HEK293 (cell line): ENCODE measurements at regions not wholly inside any gene's neighbourhood (a gene's known extent, or its start where the extent isn't known, plus 50 kb on each side); places are given as distances from the start of the nearest gene placed in this dataset.

Experiments used
- CTCF ChIA-PET: fragments of 350-600 bp; formaldehyde crosslinking; extraction: SDS; loops from one replicate; lab custom pipeline; 2021; ENCODE audit warnings: antibody characterized with exemption; lab: Yijun Ruan, JAX
- POLR2A ChIA-PET: fragments of 300-600 bp; formaldehyde crosslinking; extraction: SDS; loops from one replicate; lab custom pipeline; 2020; ENCODE audit warnings: antibody characterized with exemption, inconsistent platforms; lab: Yijun Ruan, JAX
- H3K27ac ChIP-seq: fragments of 200-500 bp; sonication (Bioruptor generic); 2 replicates; pipeline ENCODE4 v1.5.1; 2014; ENCODE audit warnings: low read depth, low read length, control low read depth, inconsistent platforms; ENCODE audit errors: extremely low read depth
- H3K36me3 ChIP-seq, 2 experiments: fragments of 200-500 bp in 1 of 2; sonication (Bioruptor generic) in 1 of 2; 1 replicate in 1 of 2; 2 replicates in 1 of 2; pipeline ENCODE4 v1.5.1; 2014 to 2017; ENCODE audit warnings: inconsistent platforms in 2 of 2, low read length in 2 of 2; ENCODE audit not compliant: control insufficient read depth in 2 of 2, insufficient read depth in 1 of 2
- H3K4me1 ChIP-seq: fragments of 200-500 bp; sonication (Bioruptor generic); 2 replicates; pipeline ENCODE4 v1.5.1; 2014; ENCODE audit warnings: mild to moderate bottlenecking, low read length, inconsistent platforms; ENCODE audit not compliant: control insufficient read depth, insufficient read depth
- H3K4me3 ChIP-seq: 2 replicates; pipeline ENCODE4 v1.5.1; 2011; ENCODE audit warnings: low read depth, mild to moderate bottlenecking, control low read depth, low read length, moderate library complexity
- H3K9me3 ChIP-seq: fragments of 200-500 bp; sonication (Bioruptor generic); 2 replicates; pipeline ENCODE4 v1.5.1; 2014; ENCODE audit warnings: low read depth, low read length, inconsistent platforms; ENCODE audit not compliant: control insufficient read depth, insufficient read depth
- EGR2 ChIP-seq: fragments of 450-650 bp; formaldehyde crosslinking; IDR thresholded peaks from 2 replicates; pipeline ENCODE4 v1.5.1; 2016; ENCODE audit warnings: low read depth, missing biosample characterization, missing genetic modification characterization
- FEZF1 ChIP-seq: fragments of 450-650 bp; formaldehyde crosslinking; IDR thresholded peaks from 2 replicates; pipeline ENCODE4 v1.5.1; 2016; ENCODE audit warnings: missing biosample characterization, missing genetic modification characterization
- IKZF3 ChIP-seq: fragments of 450-650 bp; IDR thresholded peaks from 2 replicates; pipeline ENCODE4 v1.5.0; 2018; ENCODE audit warnings: missing biosample characterization, mild to moderate bottlenecking, missing genetic modification characterization, moderate library complexity
- KLF1 ChIP-seq: fragments of 450-650 bp; formaldehyde crosslinking; IDR thresholded peaks from 2 replicates; pipeline ENCODE4 v1.5.1; 2016; ENCODE audit warnings: missing biosample characterization, missing genetic modification characterization
- KLF7 ChIP-seq: fragments of 450-650 bp; formaldehyde crosslinking; IDR thresholded peaks from 2 replicates; pipeline ENCODE4 v1.5.1; 2016; ENCODE audit warnings: missing biosample characterization, missing genetic modification characterization, borderline replicate concordance
- PRDM1 ChIP-seq: fragments of 450-650 bp; formaldehyde crosslinking; IDR thresholded peaks from 2 replicates; pipeline ENCODE4; 2016; ENCODE audit warnings: missing biosample characterization, missing genetic modification characterization
- REPIN1 ChIP-seq: fragments of 450-650 bp; formaldehyde crosslinking; IDR thresholded peaks from 2 replicates; pipeline ENCODE4 v1.5.1; 2017; ENCODE audit warnings: missing biosample characterization, missing genetic modification characterization, low read depth
- ZBTB7A ChIP-seq: fragments of 450-650 bp; formaldehyde crosslinking; IDR thresholded peaks from 2 replicates; pipeline ENCODE4 v1.5.1; 2016; ENCODE audit warnings: low read depth, missing biosample characterization, missing genetic modification characterization
- ZNF175 ChIP-seq: fragments of 450-650 bp; formaldehyde crosslinking; IDR thresholded peaks from 2 replicates; pipeline ENCODE4 v1.5.1; 2016; ENCODE audit warnings: missing biosample characterization, missing genetic modification characterization
- ZNF211 ChIP-seq: fragments of 450-650 bp; formaldehyde crosslinking; IDR thresholded peaks from 2 replicates; pipeline ENCODE4 v1.5.1; 2016; ENCODE audit warnings: low read depth, missing biosample characterization, missing genetic modification characterization
- ZNF324 ChIP-seq: fragments of 450-650 bp; formaldehyde crosslinking; IDR thresholded peaks from 2 replicates; pipeline ENCODE4 v1.5.1; 2016; ENCODE audit warnings: missing biosample characterization, missing genetic modification characterization
- ZNF37A ChIP-seq: fragments of 450-650 bp; IDR thresholded peaks from 2 replicates; pipeline ENCODE4 v1.5.1; 2018; ENCODE audit warnings: missing biosample characterization, missing genetic modification characterization
- ZNF394 ChIP-seq: fragments of 450-650 bp; formaldehyde crosslinking; IDR thresholded peaks from 2 replicates; pipeline ENCODE4 v1.5.1; 2016; ENCODE audit warnings: missing biosample characterization, missing genetic modification characterization, mild to moderate bottlenecking, moderate library complexity, borderline replicate concordance
- ZNF416 ChIP-seq: fragments of 450-650 bp; formaldehyde crosslinking; IDR thresholded peaks from 2 replicates; pipeline ENCODE4 v1.5.1; 2016; ENCODE audit warnings: missing biosample characterization, missing genetic modification characterization
- ZNF423 ChIP-seq: fragments of 450-650 bp; formaldehyde crosslinking; IDR thresholded peaks from 2 replicates; pipeline ENCODE4 v1.5.1; 2016; ENCODE audit warnings: missing biosample characterization, missing genetic modification characterization
- ZNF623 ChIP-seq: fragments of 450-650 bp; formaldehyde crosslinking; IDR thresholded peaks from 2 replicates; pipeline ENCODE4 v1.5.1; 2016; ENCODE audit warnings: missing biosample characterization, missing genetic modification characterization
- ZNF624 ChIP-seq: fragments of 450-650 bp; formaldehyde crosslinking; IDR thresholded peaks from 2 replicates; pipeline ENCODE4 v1.5.1; 2017; ENCODE audit warnings: missing biosample characterization, missing genetic modification characterization
- ZNF654 ChIP-seq: fragments of 450-650 bp; formaldehyde crosslinking; IDR thresholded peaks from 2 replicates; pipeline ENCODE4 v1.5.1; 2016; ENCODE audit warnings: low read depth, missing biosample characterization, missing genetic modification characterization
- ZNF76 ChIP-seq: fragments of 450-650 bp; formaldehyde crosslinking; IDR thresholded peaks from 2 replicates; pipeline ENCODE4; 2016; ENCODE audit warnings: low read depth, missing biosample characterization, missing genetic modification characterization, borderline replicate concordance
- ZNF776 ChIP-seq: fragments of 450-650 bp; formaldehyde crosslinking; IDR thresholded peaks from 2 replicates; pipeline ENCODE4 v1.5.0; 2017; ENCODE audit warnings: missing biosample characterization, missing genetic modification characterization, borderline replicate concordance
- ZNF830 ChIP-seq: fragments of 450-650 bp; IDR thresholded peaks from 2 replicates; pipeline ENCODE4 v1.5.0; 2018; ENCODE audit warnings: missing biosample characterization, missing genetic modification characterization, low read depth, mild to moderate bottlenecking, moderate library complexity
- ZSCAN23 ChIP-seq: fragments of 450-650 bp; formaldehyde crosslinking; IDR thresholded peaks from 2 replicates; pipeline ENCODE4 v1.5.1; 2016; ENCODE audit warnings: missing biosample characterization, missing genetic modification characterization
- ZSCAN5A ChIP-seq: fragments of 450-650 bp; formaldehyde crosslinking; IDR thresholded peaks from 2 replicates; pipeline ENCODE4 v1.5.1; 2016; ENCODE audit warnings: missing biosample characterization, missing genetic modification characterization
- TF ChIP-seq, protein P1 (sequence below): fragments of 450-650 bp; formaldehyde crosslinking; IDR thresholded peaks from 2 replicates; pipeline ENCODE4 v1.5.1; 2017; ENCODE audit warnings: missing biosample characterization, missing genetic modification characterization

DNA sequence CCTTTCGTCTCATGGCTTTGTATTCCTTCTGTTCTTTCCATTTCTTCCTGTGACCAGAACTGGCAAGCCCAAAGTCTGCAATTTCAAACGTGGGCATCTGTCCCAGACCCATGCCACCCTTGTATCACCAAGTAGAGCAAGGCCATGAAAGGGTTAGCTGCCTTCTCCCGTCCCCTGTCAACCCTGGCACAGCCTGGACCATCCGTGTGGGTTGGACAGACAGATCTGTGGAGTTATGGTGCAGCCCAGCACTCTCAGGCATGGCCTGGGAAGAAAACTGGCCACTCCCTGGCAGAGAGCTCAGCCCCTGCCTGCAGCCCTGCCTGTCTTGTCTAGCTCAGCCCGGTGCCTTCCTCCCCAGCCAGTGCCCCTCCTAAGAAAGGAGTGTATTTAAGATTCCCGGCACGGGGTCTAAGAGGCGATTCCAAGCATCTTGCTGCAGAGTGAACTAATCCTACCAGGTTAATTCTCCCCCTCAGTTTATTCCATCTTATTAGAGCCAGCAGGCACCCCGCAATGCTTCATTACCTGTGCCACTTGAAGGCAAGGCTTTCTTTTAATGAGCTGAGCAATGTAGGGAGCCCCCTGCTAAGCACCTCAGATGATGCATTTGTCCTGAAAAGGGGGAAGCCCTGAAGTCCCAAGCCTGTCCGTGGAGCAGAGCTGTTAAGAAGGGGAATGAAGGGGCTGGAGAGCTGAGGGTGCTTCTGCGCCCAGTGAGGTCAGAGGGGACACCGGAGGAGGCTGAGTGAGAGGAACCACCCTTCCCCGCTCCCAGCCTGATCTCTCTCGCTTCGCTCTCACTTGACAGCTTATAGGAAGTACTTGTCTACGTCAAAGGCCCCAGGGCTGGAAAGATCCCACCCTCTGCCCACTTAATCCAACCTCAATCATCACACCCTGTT lies 130.6 kb downstream of the SPATA19 start:
- H3K9me3 ChIP-seq: no peaks in the 10 kb centered on the region
- ChIA-PET CTCF (no interaction called here), POLR2A (no interaction called here)

GRCh38 chr11:133713844-133714243 lies 131.5 kb downstream of the SPATA19 start:
- ChIA-PET CTCF (no interaction called here), POLR2A (no interaction called here)
- Histone ChIP-seq H3K4me1 (no peaks in the 10 kb centered on the region), H3K4me3 (no peak overlapping the region), H3K9me3 (no peaks in the 10 kb centered on the region), H3K36me3 (no peaks in the 10 kb centered on the region), H3K27ac (no peak overlapping the region)
- TF ChIP-seq ZNF623 (tag by site-specific recombination) (no peak), ZNF37A (no peak), ZBTB7A (no peak), ZNF324 (no peak), ZNF423 (no peak), ZNF654 (no peak), ZNF175 (tag by site-specific recombination) (no peak)

More for the DNA sequence above, 130.6 kb downstream of the SPATA19 start:
- no peak overlapping the region for H3K27ac ChIP-seq
- no peaks in the 10 kb centered on the region for H3K36me3 ChIP-seq
- no peaks in the 10 kb centered on the region for H3K4me1 ChIP-seq
- no peak for TF ChIP-seq ZNF394 (tag by site-specific recombination)
- TF ChIP-seq ZNF776: no peak
- TF ChIP-seq FEZF1 (tag by site-specific recombination): no peak
- no peak for TF ChIP-seq ZNF76 (tag by site-specific recombination)
- no peak for TF ChIP-seq ZNF624
- TF ChIP-seq, protein P1, sequence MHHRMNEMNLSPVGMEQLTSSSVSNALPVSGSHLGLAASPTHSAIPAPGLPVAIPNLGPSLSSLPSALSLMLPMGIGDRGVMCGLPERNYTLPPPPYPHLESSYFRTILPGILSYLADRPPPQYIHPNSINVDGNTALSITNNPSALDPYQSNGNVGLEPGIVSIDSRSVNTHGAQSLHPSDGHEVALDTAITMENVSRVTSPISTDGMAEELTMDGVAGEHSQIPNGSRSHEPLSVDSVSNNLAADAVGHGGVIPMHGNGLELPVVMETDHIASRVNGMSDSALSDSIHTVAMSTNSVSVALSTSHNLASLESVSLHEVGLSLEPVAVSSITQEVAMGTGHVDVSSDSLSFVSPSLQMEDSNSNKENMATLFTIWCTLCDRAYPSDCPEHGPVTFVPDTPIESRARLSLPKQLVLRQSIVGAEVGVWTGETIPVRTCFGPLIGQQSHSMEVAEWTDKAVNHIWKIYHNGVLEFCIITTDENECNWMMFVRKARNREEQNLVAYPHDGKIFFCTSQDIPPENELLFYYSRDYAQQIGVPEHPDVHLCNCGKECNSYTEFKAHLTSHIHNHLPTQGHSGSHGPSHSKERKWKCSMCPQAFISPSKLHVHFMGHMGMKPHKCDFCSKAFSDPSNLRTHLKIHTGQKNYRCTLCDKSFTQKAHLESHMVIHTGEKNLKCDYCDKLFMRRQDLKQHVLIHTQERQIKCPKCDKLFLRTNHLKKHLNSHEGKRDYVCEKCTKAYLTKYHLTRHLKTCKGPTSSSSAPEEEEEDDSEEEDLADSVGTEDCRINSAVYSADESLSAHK (tag by site-specific recombination): no peak
- no peak for TF ChIP-seq KLF7
- TF ChIP-seq ZNF324: no peak
- TF ChIP-seq ZSCAN5A (tag by site-specific recombination): no peak
- TF ChIP-seq, all 188 proteins: peak for 0
- no peak overlapping the region for H3K4me3 ChIP-seq

DNA sequence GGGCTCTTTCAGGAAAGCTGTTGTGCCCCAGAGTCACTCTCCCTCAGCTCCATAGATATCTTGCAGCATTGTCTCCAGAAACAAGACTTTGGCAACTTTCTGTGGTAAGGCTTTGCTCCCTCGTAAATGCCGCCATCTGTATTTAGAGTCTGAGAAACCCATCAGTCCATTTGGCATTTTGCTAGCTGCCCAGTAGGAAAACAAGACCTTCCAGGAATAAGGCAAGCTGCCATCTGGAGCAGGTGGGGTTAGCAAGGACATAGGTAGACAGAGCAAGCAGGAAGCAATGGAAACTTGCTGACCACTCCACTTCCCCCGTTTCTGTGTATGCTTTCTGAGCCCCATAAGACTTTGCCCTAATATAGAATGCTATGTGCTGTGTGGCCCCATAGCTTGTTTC lies 131.9 kb downstream of the SPATA19 start:
- POLR2A ChIA-PET: no interaction called here
- Histone ChIP-seq H3K27ac (no peak overlapping the region), H3K9me3 (no peaks in the 10 kb centered on the region), H3K4me1 (no peaks in the 10 kb centered on the region), H3K4me3 (no peak overlapping the region), H3K36me3 (no peaks in the 10 kb centered on the region)
- CTCF ChIA-PET: no interaction called here
- TF ChIP-seq ZNF830 (no peak), ZNF211 (tag by site-specific recombination) (no peak), IKZF3 (no peak), KLF1 (no peak), PRDM1 (no peak), ZNF416 (tag by site-specific recombination) (no peak), ZSCAN23 (tag by site-specific recombination) (no peak), EGR2 (no peak), REPIN1 (tag by site-specific recombination) (no peak)
